ENCODE measurements at regions not wholly inside any gene's neighbourhood (a gene's known extent, or its start where the extent isn't known, plus 50 kb on each side); places are given as distances from the start of the nearest gene placed in this dataset.
"Not testable (repeated sequence)": the region's sequence is repeated elsewhere in the genome, so short reads cannot be mapped to it uniquely, and the experiment has no call there.

- DNase-seq (ENCODE audit: low read depth): no peak
These were observed 163.0 kb upstream of the NLRP1 start for GRCh38 chr17:5747276-5747675.

GRCh38 chr17:5747964-5748363 is 163.7 kb upstream of the NLRP1 start:
- DNase-seq (ENCODE audit: low read depth): no peak

- no peak for DNase-seq (ENCODE audit: low read depth)
These were observed 169.1 kb upstream of the NLRP1 start for GRCh38 chr17:5753421-5753820.

- DNase-seq (ENCODE audit: low read depth): no peak
These were observed 173.1 kb upstream of the NLRP1 start for GRCh38 chr17:5757314-5757907.

- peak; percentile 54 for DNase-seq (ENCODE audit: low read depth)
These were observed 174.3 kb upstream of the NLRP1 start for GRCh38 chr17:5758651-5759050.

GRCh38 chr17:5759501-5759925 is 175.2 kb upstream of the NLRP1 start:
- no peak for DNase-seq (ENCODE audit: low read depth)

GRCh38 chr17:5762191-5762590 is 177.9 kb upstream of the NLRP1 start:
- DNase-seq (ENCODE audit: low read depth): peak; percentile 31

GRCh38 chr17:5763595-5764306 is 179.4 kb upstream of the NLRP1 start:
- DNase-seq (ENCODE audit: low read depth): no peak

GRCh38 chr17:5769593-5770354 is 185.5 kb upstream of the NLRP1 start:
- no peak for DNase-seq (ENCODE audit: low read depth)

- DNase-seq (ENCODE audit: low read depth): no peak
These were observed 186.3 kb upstream of the NLRP1 start for GRCh38 chr17:5770441-5771270.

GRCh38 chr17:5771271-5771577 is 186.9 kb upstream of the NLRP1 start:
- not testable (repeated sequence) for DNase-seq (ENCODE audit: low read depth)

GRCh38 chr17:5772017-5772416 is 187.7 kb upstream of the NLRP1 start:
- DNase-seq (ENCODE audit: low read depth): not testable (repeated sequence)

- no peak for DNase-seq (ENCODE audit: low read depth)
These were observed 188.4 kb upstream of the NLRP1 start for GRCh38 chr17:5772720-5773119.

GRCh38 chr17:5773816-5774360 is 189.6 kb upstream of the NLRP1 start:
- DNase-seq (ENCODE audit: low read depth): no peak

GRCh38 chr17:5775098-5775497 is 190.8 kb upstream of the NLRP1 start:
- DNase-seq (ENCODE audit: low read depth): no peak

GRCh38 chr17:5780476-5780875 is 196.2 kb upstream of the NLRP1 start:
- no peak for DNase-seq (ENCODE audit: low read depth)

- no peak for DNase-seq (ENCODE audit: low read depth)
These were observed 197.1 kb upstream of the NLRP1 start for GRCh38 chr17:5781236-5781927.

GRCh38 chr17:5783269-5783668 is 199.0 kb upstream of the NLRP1 start:
- no peak for DNase-seq (ENCODE audit: low read depth)

GRCh38 chr17:5783851-5784250 is 199.5 kb upstream of the NLRP1 start:
- no peak for DNase-seq (ENCODE audit: low read depth)

- no peak for DNase-seq (ENCODE audit: low read depth)
These were observed 200.5 kb upstream of the NLRP1 start for GRCh38 chr17:5784791-5785190.

- peak; percentile 43 for DNase-seq (ENCODE audit: low read depth)
These were observed 201.0 kb upstream of the NLRP1 start for GRCh38 chr17:5785338-5785737.
